ENCODE measurements at regions not wholly inside any gene's neighbourhood (a gene's known extent, or its start where the extent isn't known, plus 50 kb on each side); places are given as distances from the start of the nearest gene placed in this dataset.

GRCh38 chr5:57764479-57765089 lies 282.0 kb upstream of the ACTBL2 start:
- H3K36me3 ChIP-seq, result no peaks in the 10 kb centered on the region
- no peaks in the 10 kb centered on the region for H3K4me1 ChIP-seq
- no peaks in the 10 kb centered on the region for H3K9me3 ChIP-seq
- DNase-seq, result no peak
- no peaks in the 10 kb centered on the region for H3K27me3 ChIP-seq
- no peak for TF ChIP-seq CTCF (IDR thresholded peaks at IDR 0.05; ENCODE audit: low read depth, low read length)
- no peak overlapping the region for H3K4me3 ChIP-seq (ENCODE audit: low read depth, low read length)

- H3K36me3 ChIP-seq, result no peaks in the 10 kb centered on the region
- no peaks in the 10 kb centered on the region for H3K9me3 ChIP-seq
- no peak overlapping the region for H3K4me3 ChIP-seq (ENCODE audit: low read depth, low read length)
- DNase-seq, result no peak
- no peaks in the 10 kb centered on the region for H3K27me3 ChIP-seq
- H3K4me1 ChIP-seq, result no peaks in the 10 kb centered on the region
- no peak for TF ChIP-seq CTCF (IDR thresholded peaks at IDR 0.05; ENCODE audit: low read depth, low read length)
Observed at GRCh38 chr5:57761513-57761912, 278.9 kb upstream of the ACTBL2 start.

- Histone ChIP-seq H3K9me3 (no peaks in the 10 kb centered on the region), H3K4me1 (no peaks in the 10 kb centered on the region), H3K27me3 (no peaks in the 10 kb centered on the region), H3K36me3 (no peaks in the 10 kb centered on the region), H3K4me3 (ENCODE audit: low read depth, low read length) (no peak overlapping the region)
- TF ChIP-seq CTCF (IDR thresholded peaks at IDR 0.05; ENCODE audit: low read depth, low read length), result no peak
- DNase-seq, result no peak
Observed at GRCh38 chr5:57754616-57755015, 272.0 kb upstream of the ACTBL2 start.

GRCh38 chr5:57753446-57753845 lies 270.8 kb upstream of the ACTBL2 start:
- Histone ChIP-seq H3K4me3 (ENCODE audit: low read depth, low read length) (no peak overlapping the region), H3K9me3 (no peaks in the 10 kb centered on the region), H3K36me3 (no peaks in the 10 kb centered on the region), H3K4me1 (no peaks in the 10 kb centered on the region), H3K27me3 (no peaks in the 10 kb centered on the region)
- TF ChIP-seq CTCF (IDR thresholded peaks at IDR 0.05; ENCODE audit: low read depth, low read length), result no peak
- no peak for DNase-seq

GRCh38 chr5:57751710-57752109 lies 269.1 kb upstream of the ACTBL2 start:
- no peak for DNase-seq
- Histone ChIP-seq H3K4me3 (ENCODE audit: low read depth, low read length) (no peak overlapping the region), H3K9me3 (no peaks in the 10 kb centered on the region), H3K4me1 (no peaks in the 10 kb centered on the region), H3K36me3 (no peaks in the 10 kb centered on the region), H3K27me3 (no peaks in the 10 kb centered on the region)
- TF ChIP-seq CTCF (IDR thresholded peaks at IDR 0.05; ENCODE audit: low read depth, low read length), result no peak

- Histone ChIP-seq H3K27me3 (no peaks in the 10 kb centered on the region), H3K4me3 (ENCODE audit: low read depth, low read length) (no peak overlapping the region), H3K9me3 (no peaks in the 10 kb centered on the region), H3K36me3 (no peaks in the 10 kb centered on the region), H3K4me1 (no peaks in the 10 kb centered on the region)
- no peak for TF ChIP-seq CTCF (IDR thresholded peaks at IDR 0.05; ENCODE audit: low read depth, low read length)
- no peak for DNase-seq
Observed at GRCh38 chr5:57750891-57751290, 268.3 kb upstream of the ACTBL2 start.
